Natural killer cell (primary cell): ENCODE measurements at regions not wholly inside any gene's neighbourhood (a gene's known extent, or its start where the extent isn't known, plus 50 kb on each side); places are given as distances from the start of the nearest gene placed in this dataset.

Experiments
- ATAC-seq, 3 donors: fragments of 150-1000 bp in 2 of 3; fragments of 200-7000 bp in 1 of 3; cut with Tn5 transposase; 1 replicate in 1 of 3; 2 replicates in 2 of 3; pipeline ENCODE4 v1.10.0; 2021; ENCODE audit warnings: mild to moderate bottlenecking in 2 of 3, moderate library complexity in 2 of 3
- DNase-seq, 2 donors: peaks; one replicate each; pipeline versions ENCODE4 v3.0.0 to v3.0.0-alpha.2; 2013 to 2021; ENCODE audit warnings: mixed read lengths in 1 of 2
- H3K27ac ChIP-seq: one replicate; pipeline ENCODE4 v1.5.1; 2013; ENCODE audit warnings: mild to moderate bottlenecking, low read length
- H3K27me3 ChIP-seq: one replicate; pipeline ENCODE4 v1.6.1; 2013; ENCODE audit warnings: low read length; ENCODE audit not compliant: control insufficient read depth, insufficient read depth
- H3K36me3 ChIP-seq: one replicate; pipeline ENCODE4 v1.6.1; 2013; ENCODE audit warnings: low read length; ENCODE audit not compliant: control insufficient read depth, insufficient read depth
- H3K4me1 ChIP-seq: one replicate; pipeline ENCODE4 v1.6.1; 2013; ENCODE audit warnings: low read length; ENCODE audit not compliant: control insufficient read depth, insufficient read depth
- H3K4me3 ChIP-seq: one replicate; pipeline ENCODE4 v1.5.1; 2013; ENCODE audit warnings: low read length
- H3K9me3 ChIP-seq: one replicate; pipeline ENCODE4 v1.6.1; 2013; ENCODE audit warnings: low read length; ENCODE audit not compliant: control insufficient read depth, insufficient read depth
- H3K27ac Mint-ChIP-seq, 2 donors: one replicate each; pipeline ENCODE4 v1.8.0; 2022; ENCODE audit warnings: mild to moderate bottlenecking in 2 of 2, mixed read lengths in 2 of 2, moderate library complexity in 1 of 2
- H3K27me3 Mint-ChIP-seq, 2 donors: one replicate each; pipeline ENCODE4 v1.8.0; 2022; ENCODE audit warnings: low read depth in 2 of 2, mixed read lengths in 2 of 2
- H3K36me3 Mint-ChIP-seq: one replicate; pipeline ENCODE4 v1.8.0; 2022; ENCODE audit warnings: mixed read lengths
- H3K4me1 Mint-ChIP-seq, 2 donors: one replicate each; pipeline ENCODE4 v1.8.0; 2022; ENCODE audit warnings: mixed read lengths in 2 of 2
- H3K4me3 Mint-ChIP-seq: one replicate; pipeline ENCODE4 v1.8.0; 2022; ENCODE audit warnings: mild to moderate bottlenecking, moderate library complexity, mixed read lengths
- H3K9me3 Mint-ChIP-seq, 2 donors: one replicate each; pipeline ENCODE4 v1.8.0; 2022; ENCODE audit warnings: mixed read lengths in 2 of 2
- WGBS: methylation state at CpG from one replicate; pipeline ENCODE4 v1.1.7; 2013; ENCODE audit warnings: missing lambda C conversion rate; ENCODE audit not compliant: insufficient coverage; 5-methylcytosine and 5-hydroxymethylcytosine counted together
- intact Hi-C: fragments of 100-400 bp; cut with micrococcal nuclease; formaldehyde crosslinking; loops from one replicate; pipeline ENCODE4 v1.14.2; 2022
- TF ChIP-seq, protein P1 (sequence below): fragments of 200-600 bp; IDR thresholded peaks from one replicate; pipeline ENCODE4 v1.8.0; 2022; ENCODE audit warnings: antibody characterized with exemption

- ATAC-seq, result no peak
- intact Hi-C loops, result no loop called here
- no peak overlapping the region for H3K27ac Mint-ChIP-seq
- Histone ChIP-seq H3K4me3 (no peak overlapping the region), H3K4me1 (no peaks in the 10 kb centered on the region), H3K27ac (no peak overlapping the region), H3K36me3 (no peaks in the 10 kb centered on the region), H3K9me3 (no peaks in the 10 kb centered on the region), H3K27me3 (no peaks in the 10 kb centered on the region)
- no peaks in the 10 kb centered on the region for H3K9me3 Mint-ChIP-seq
- peaks cover 4 to 20% of the 10 kb centered on the region in 2 donors for H3K27me3 Mint-ChIP-seq
- H3K36me3 Mint-ChIP-seq, result no peaks in the 10 kb centered on the region
- TF ChIP-seq, protein P1, sequence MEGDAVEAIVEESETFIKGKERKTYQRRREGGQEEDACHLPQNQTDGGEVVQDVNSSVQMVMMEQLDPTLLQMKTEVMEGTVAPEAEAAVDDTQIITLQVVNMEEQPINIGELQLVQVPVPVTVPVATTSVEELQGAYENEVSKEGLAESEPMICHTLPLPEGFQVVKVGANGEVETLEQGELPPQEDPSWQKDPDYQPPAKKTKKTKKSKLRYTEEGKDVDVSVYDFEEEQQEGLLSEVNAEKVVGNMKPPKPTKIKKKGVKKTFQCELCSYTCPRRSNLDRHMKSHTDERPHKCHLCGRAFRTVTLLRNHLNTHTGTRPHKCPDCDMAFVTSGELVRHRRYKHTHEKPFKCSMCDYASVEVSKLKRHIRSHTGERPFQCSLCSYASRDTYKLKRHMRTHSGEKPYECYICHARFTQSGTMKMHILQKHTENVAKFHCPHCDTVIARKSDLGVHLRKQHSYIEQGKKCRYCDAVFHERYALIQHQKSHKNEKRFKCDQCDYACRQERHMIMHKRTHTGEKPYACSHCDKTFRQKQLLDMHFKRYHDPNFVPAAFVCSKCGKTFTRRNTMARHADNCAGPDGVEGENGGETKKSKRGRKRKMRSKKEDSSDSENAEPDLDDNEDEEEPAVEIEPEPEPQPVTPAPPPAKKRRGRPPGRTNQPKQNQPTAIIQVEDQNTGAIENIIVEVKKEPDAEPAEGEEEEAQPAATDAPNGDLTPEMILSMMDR, result no peak
- DNase-seq, result no peak
- H3K4me1 Mint-ChIP-seq, result no peaks in the 10 kb centered on the region
- 89% methylated on average over 2 of the region's 2 CpGs for WGBS
- no peak overlapping the region for H3K4me3 Mint-ChIP-seq
Observed at GRCh38 chr20:22789676-22790075, 205.3 kb upstream of the FOXA2 start.

- intact Hi-C loops, result no loop called here
- no peaks in the 10 kb centered on the region for H3K36me3 Mint-ChIP-seq
- 94% methylated on average over 3 of the region's 3 CpGs for WGBS
- no peak overlapping the region for H3K4me3 ChIP-seq
- H3K4me3 Mint-ChIP-seq, result no peak overlapping the region
- H3K27ac ChIP-seq, result no peak overlapping the region
- peaks cover 9 to 17% of the 10 kb centered on the region in 2 donors for H3K27me3 Mint-ChIP-seq
- H3K27me3 ChIP-seq, result no peaks in the 10 kb centered on the region
- ATAC-seq (no peak), DNase-seq (no peak)
- no peaks in the 10 kb centered on the region for H3K9me3 ChIP-seq
- no peak overlapping the region for H3K27ac Mint-ChIP-seq
- no peaks in the 10 kb centered on the region for H3K4me1 ChIP-seq
- no peaks in the 10 kb centered on the region for H3K9me3 Mint-ChIP-seq
- H3K4me1 Mint-ChIP-seq, result no peaks in the 10 kb centered on the region
- H3K36me3 ChIP-seq, result no peaks in the 10 kb centered on the region
- TF ChIP-seq, protein P1, result no peak
Observed at GRCh38 chr20:22791396-22791795, 207.0 kb upstream of the FOXA2 start.

DNA sequence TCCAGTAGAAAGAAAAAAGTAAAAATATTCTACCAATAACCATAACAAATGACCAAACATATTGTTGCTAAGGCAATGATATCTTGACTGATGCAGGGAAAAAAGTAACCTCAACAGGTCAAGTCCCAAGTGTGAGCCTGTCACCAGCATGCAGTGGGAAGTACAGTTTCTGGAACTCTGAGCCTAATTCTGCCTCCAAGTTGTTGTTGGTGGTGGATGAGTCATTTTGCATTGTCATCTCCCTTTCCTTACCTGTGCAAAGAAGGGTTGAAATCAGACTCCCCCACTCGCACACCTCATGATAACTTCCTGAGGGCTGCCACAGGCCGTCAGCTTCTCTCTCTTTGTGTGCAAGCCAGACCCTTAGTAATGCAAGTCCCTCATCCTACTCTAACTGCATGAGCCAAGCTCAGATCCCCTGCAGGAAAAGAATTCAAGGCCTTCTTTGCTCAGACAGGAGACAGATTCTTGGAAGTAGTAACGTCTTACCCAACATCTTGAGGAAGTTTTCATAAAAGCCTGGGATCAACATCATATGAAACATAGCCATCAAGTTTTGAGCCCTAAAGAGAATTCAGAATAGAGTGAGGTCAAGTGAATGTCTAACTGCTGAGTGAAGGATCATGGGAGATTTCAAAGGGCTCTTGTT is 207.6 kb upstream of the FOXA2 start:
- Mint-ChIP-seq H3K27me3 (peaks cover 9 to 13% of the 10 kb centered on the region in 2 donors), H3K27ac (no peak overlapping the region)
- TF ChIP-seq, protein P1, result no peak

GRCh38 chr20:22794200-22794599 is 209.8 kb upstream of the FOXA2 start:
- H3K27ac ChIP-seq, result no peak overlapping the region
- no peaks in the 10 kb centered on the region for H3K4me1 ChIP-seq
- H3K36me3 ChIP-seq, result no peaks in the 10 kb centered on the region
- no peak overlapping the region for H3K27ac Mint-ChIP-seq
- H3K36me3 Mint-ChIP-seq, result no peaks in the 10 kb centered on the region
- TF ChIP-seq, protein P1, result no peak
- no peaks in the 10 kb centered on the region for H3K4me1 Mint-ChIP-seq
- DNase-seq, result no peak
- no CpG with 5 or more reads among the region's 1 CpG for WGBS
- no peak for ATAC-seq
- intact Hi-C loops, result no loop called here
- H3K27me3 ChIP-seq, result no peaks in the 10 kb centered on the region
- no peaks in the 10 kb centered on the region for H3K9me3 ChIP-seq
- H3K4me3 Mint-ChIP-seq, result no peak overlapping the region
- peaks cover 9 to 12% of the 10 kb centered on the region in 2 donors for H3K27me3 Mint-ChIP-seq
- H3K4me3 ChIP-seq, result no peak overlapping the region
- H3K9me3 Mint-ChIP-seq, result no peaks in the 10 kb centered on the region

More for the DNA sequence above, 207.6 kb upstream of the FOXA2 start:
- DNase-seq (no peak), ATAC-seq (no peak)
- intact Hi-C loops, result no loop called here
- Mint-ChIP-seq H3K9me3 (no peaks in the 10 kb centered on the region), H3K4me3 (no peak overlapping the region), H3K36me3 (no peaks in the 10 kb centered on the region), H3K4me1 (no peaks in the 10 kb centered on the region)
- Histone ChIP-seq H3K36me3 (no peaks in the 10 kb centered on the region), H3K9me3 (no peaks in the 10 kb centered on the region), H3K4me1 (no peaks in the 10 kb centered on the region), H3K27ac (no peak overlapping the region), H3K27me3 (no peaks in the 10 kb centered on the region), H3K4me3 (no peak overlapping the region)
- whole genome bisulfite sequencing, result 79% methylated on average over 3 of the region's 3 CpGs
